ENCODE measurements at regions not wholly inside any gene's neighbourhood (a gene's known extent, or its start where the extent isn't known, plus 50 kb on each side); places are given as distances from the start of the nearest gene placed in this dataset.
A peak's percentile ranks its signal among the peaks of the same experiment; 100 is the strongest.

DNA sequence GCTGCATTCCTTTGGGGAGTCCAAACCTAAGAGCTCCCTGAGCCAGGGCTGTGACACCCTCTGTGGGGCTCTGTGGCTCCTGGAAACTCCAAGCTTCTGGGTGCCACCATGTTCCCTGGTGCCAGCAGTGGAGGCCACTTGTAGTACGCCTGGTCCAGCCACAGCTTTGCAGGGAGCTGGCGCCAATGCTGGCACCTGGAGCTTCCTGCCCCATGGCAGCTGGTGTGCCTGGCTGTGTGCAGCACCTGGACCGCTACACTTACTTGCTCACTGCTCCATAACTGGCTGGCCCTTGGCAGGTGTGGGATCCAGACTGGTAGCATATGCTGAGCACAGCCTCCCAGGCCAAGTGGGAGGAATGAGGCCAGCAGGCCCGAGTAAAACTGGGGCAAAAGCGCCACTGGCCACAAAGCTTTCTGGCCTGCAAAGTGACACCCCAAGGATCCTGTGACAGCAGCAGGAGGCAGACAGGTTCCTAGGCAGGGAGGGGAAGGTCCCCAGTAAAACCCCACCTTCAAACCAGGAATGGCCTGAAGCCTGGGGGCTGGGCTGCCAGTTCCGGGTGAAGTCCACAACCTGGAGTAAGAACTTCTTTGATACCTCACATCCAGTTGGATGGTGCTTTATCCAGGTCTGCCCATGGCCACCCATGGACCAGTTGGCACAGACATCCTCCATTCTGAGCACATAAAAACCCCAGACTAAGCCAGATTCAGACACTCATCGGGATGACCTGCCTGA lies 461.0 kb downstream of the TBC1D32 start:
- peak in 3 of 6 donors; percentile 5 to 49 (median 42) for DNase-seq
- no peak overlapping the region for H3K4me3 ChIP-seq
- H3K27ac ChIP-seq, result no peak overlapping the region
- 89 to 93% methylated on average over 7 of the region's 7 CpGs for WGBS, 2 donors
- intact Hi-C loops (cut with DNase I), result no loop called here
- no peaks in the 10 kb centered on the region for H3K36me3 ChIP-seq
- no peaks in the 10 kb centered on the region for H3K27me3 ChIP-seq
- no peaks in the 10 kb centered on the region for H3K9me3 ChIP-seq
- FAIRE-seq, result no peak
- H3K4me1 ChIP-seq, result no peaks in the 10 kb centered on the region
- TF ChIP-seq, protein P1, sequence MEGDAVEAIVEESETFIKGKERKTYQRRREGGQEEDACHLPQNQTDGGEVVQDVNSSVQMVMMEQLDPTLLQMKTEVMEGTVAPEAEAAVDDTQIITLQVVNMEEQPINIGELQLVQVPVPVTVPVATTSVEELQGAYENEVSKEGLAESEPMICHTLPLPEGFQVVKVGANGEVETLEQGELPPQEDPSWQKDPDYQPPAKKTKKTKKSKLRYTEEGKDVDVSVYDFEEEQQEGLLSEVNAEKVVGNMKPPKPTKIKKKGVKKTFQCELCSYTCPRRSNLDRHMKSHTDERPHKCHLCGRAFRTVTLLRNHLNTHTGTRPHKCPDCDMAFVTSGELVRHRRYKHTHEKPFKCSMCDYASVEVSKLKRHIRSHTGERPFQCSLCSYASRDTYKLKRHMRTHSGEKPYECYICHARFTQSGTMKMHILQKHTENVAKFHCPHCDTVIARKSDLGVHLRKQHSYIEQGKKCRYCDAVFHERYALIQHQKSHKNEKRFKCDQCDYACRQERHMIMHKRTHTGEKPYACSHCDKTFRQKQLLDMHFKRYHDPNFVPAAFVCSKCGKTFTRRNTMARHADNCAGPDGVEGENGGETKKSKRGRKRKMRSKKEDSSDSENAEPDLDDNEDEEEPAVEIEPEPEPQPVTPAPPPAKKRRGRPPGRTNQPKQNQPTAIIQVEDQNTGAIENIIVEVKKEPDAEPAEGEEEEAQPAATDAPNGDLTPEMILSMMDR (IDR thresholded peaks at IDR 0.05), result no peak
- no peak for ATAC-seq

DNA sequence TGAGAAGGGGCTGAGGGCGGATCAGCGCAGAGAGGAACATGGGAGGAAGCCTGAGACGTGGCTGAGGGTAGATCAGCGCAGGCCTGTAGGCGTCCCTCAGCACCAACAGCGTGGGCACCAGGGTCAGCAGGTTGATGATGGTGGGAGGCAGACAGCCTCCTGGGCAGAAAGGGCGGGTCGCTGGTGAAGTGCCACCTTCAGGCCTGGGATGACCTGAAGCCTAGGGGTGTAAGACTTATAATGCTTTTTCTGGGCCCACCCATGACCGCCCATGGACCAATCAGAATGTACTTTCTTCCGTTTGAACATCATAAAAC lies 462.1 kb downstream of the TBC1D32 start:
- Histone ChIP-seq H3K27ac (no peak overlapping the region), H3K36me3 (no peaks in the 10 kb centered on the region), H3K4me3 (no peak overlapping the region), H3K4me1 (no peaks in the 10 kb centered on the region), H3K27me3 (no peaks in the 10 kb centered on the region), H3K9me3 (no peaks in the 10 kb centered on the region)
- no peak for FAIRE-seq
- DNase-seq, result peak in 1 of 6 donors; percentile 5
- TF ChIP-seq, protein P1 (IDR thresholded peaks at IDR 0.05), result no peak
- intact Hi-C loops (cut with DNase I), result no loop called here
- WGBS, 2 donors, result 76 to 78% methylated on average over 10 of the region's 10 CpGs
- ATAC-seq, result no peak

DNA sequence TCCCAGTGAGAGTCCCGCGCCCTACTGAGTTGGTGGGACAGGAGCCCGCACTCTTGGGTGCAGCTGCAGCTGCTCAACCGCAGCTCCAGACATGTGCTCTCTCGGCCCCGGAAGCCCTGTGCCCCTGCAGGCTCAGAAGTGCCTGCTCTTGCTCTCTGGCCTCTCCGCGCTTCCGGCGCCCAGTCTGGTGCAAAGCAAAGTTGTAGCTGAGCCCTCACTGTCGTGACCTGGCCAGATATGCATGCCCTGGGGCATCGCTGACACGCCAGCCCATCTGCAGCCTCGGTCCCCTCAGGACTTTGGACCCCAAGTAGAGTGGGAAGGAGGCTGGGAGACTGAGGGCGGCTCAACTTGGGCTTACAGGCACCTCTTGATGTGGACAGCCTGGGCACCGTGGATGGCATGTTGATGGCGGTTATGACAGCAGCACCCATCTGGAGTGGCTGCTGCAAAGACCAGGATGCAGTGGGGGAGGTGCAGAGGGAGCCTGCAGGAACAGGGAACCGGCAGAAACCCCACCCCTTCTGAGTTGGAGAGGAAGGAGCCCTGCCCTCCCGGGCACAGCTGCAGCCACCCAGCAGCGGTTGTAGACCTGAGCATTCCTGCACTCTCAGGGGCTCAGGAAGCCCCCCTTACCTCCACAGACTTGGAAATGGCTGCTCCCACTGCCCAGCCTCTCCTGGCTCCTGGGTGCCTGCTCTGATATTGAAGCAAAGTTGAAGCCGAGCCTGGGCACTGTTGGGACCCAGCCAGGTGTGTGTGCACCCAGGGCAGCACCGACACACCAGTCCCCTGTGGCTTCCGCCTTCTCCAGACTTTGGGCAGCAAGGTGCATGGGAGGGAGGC lies 462.6 kb downstream of the TBC1D32 start:
- no peak for FAIRE-seq
- DNase-seq, result peak in 2 of 6 donors; percentile 3 to 57
- no peaks in the 10 kb centered on the region for H3K27me3 ChIP-seq
- TF ChIP-seq, protein P1 (IDR thresholded peaks at IDR 0.05), result no peak
- no peaks in the 10 kb centered on the region for H3K4me1 ChIP-seq
- H3K36me3 ChIP-seq, result no peaks in the 10 kb centered on the region
- H3K27ac ChIP-seq, result no peak overlapping the region
- no peak overlapping the region for H3K4me3 ChIP-seq
- WGBS, 2 donors, result 68 to 76% methylated on average over 22 to 23 of the region's 23 CpGs
- no peak for ATAC-seq
- intact Hi-C loops (cut with DNase I), result no loop called here
- no peaks in the 10 kb centered on the region for H3K9me3 ChIP-seq

DNA sequence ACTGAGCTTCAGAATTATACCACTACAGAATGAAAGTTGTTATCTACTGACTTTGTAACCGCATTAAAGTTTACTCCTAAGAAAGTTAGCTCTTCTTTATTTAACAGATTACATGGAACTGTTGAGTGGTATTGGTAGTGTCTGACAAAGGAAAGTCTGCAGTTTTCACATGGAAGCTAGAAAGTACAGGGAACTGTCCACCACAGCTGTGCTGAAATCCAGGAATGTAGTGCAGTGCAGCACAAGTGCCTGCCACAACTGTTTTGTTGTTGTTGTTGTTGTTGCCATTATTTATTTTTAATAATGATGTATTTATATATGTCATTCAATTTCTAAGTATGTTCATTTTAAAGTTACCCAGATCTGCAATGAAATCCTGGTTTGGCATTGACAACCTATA lies 464.9 kb downstream of the TBC1D32 start:
- ATAC-seq (peak in 1 of 4 donors; percentile 31), DNase-seq (no peak), FAIRE-seq (no peak)
- H3K4me1 ChIP-seq, result no peaks in the 10 kb centered on the region
- 46 to 51% methylated on average over 1 of the region's 1 CpG for WGBS, 2 donors
- TF ChIP-seq, protein P1 (IDR thresholded peaks at IDR 0.05), result no peak
- H3K27me3 ChIP-seq, result no peaks in the 10 kb centered on the region
- H3K36me3 ChIP-seq, result no peaks in the 10 kb centered on the region
- H3K9me3 ChIP-seq, result no peaks in the 10 kb centered on the region
- intact Hi-C loops (cut with DNase I), result no loop called here
- H3K4me3 ChIP-seq, result no peak overlapping the region
- H3K27ac ChIP-seq, result no peak overlapping the region

DNA sequence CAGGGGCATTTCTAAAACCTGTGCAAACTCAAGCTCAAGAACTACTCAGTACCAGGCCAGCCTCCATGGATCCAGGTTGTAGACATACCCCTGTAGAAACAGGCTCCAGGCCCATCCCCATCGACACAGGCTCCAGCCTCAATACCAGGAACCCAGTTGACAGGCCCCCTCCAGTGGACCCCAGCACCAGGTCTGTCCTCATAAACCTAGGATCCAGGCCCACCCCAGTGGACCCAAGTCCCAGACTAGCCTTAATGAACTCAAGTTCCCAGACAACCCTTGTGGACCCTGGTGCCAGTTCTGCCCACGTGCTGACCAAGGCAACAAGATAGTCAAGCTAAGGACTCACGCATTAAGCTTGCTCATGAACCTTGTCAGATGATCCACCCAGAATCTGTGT lies 476.9 kb downstream of the TBC1D32 start:
- no peak for ATAC-seq
- H3K27ac ChIP-seq, result no peak overlapping the region
- H3K9me3 ChIP-seq, result no peaks in the 10 kb centered on the region
- FAIRE-seq, result no peak
- TF ChIP-seq, protein P1 (IDR thresholded peaks at IDR 0.05), result no peak
- H3K36me3 ChIP-seq, result no peaks in the 10 kb centered on the region
- intact Hi-C loops (cut with DNase I), result no loop called here
- H3K4me1 ChIP-seq, result no peaks in the 10 kb centered on the region
- H3K27me3 ChIP-seq, result no peaks in the 10 kb centered on the region
- 77 to 79% methylated on average over 3 of the region's 3 CpGs for WGBS, 2 donors
- no peak overlapping the region for H3K4me3 ChIP-seq
- DNase-seq, result no peak
